ENCODE measurements at regions not wholly inside any gene's neighbourhood (a gene's known extent, or its start where the extent isn't known, plus 50 kb on each side); places are given as distances from the start of the nearest gene placed in this dataset.

GRCh38 chr2:16071039-16071864 is 130.9 kb downstream of the MYCN start:
- no peak overlapping the region for H3K27ac ChIP-seq (replicated peaks)
- no peaks in the 10 kb centered on the region for H3K9me3 ChIP-seq (replicated peaks)
- TF ChIP-seq, protein P1, sequence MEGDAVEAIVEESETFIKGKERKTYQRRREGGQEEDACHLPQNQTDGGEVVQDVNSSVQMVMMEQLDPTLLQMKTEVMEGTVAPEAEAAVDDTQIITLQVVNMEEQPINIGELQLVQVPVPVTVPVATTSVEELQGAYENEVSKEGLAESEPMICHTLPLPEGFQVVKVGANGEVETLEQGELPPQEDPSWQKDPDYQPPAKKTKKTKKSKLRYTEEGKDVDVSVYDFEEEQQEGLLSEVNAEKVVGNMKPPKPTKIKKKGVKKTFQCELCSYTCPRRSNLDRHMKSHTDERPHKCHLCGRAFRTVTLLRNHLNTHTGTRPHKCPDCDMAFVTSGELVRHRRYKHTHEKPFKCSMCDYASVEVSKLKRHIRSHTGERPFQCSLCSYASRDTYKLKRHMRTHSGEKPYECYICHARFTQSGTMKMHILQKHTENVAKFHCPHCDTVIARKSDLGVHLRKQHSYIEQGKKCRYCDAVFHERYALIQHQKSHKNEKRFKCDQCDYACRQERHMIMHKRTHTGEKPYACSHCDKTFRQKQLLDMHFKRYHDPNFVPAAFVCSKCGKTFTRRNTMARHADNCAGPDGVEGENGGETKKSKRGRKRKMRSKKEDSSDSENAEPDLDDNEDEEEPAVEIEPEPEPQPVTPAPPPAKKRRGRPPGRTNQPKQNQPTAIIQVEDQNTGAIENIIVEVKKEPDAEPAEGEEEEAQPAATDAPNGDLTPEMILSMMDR (IDR thresholded peaks at IDR 0.05; ENCODE audit: borderline replicate concordance) = no peak
- H3K27me3 ChIP-seq (ENCODE audit: low read depth) = no peaks in the 10 kb centered on the region
- no peaks in the 10 kb centered on the region for H3K36me3 ChIP-seq
- H3K4me3 ChIP-seq = no peak overlapping the region
- H3K4me1 ChIP-seq = no peaks in the 10 kb centered on the region
- intact Hi-C loops (cut with micrococcal nuclease) = no loop called here
- DNase-seq = no peak

GRCh38 chr2:16070648-16070971 is 130.3 kb downstream of the MYCN start:
- H3K4me1 ChIP-seq = no peaks in the 10 kb centered on the region
- no peak for DNase-seq
- TF ChIP-seq, protein P1 (IDR thresholded peaks at IDR 0.05; ENCODE audit: borderline replicate concordance) = no peak
- no peak overlapping the region for H3K27ac ChIP-seq (replicated peaks)
- intact Hi-C loops (cut with micrococcal nuclease) = no loop called here
- no peaks in the 10 kb centered on the region for H3K9me3 ChIP-seq (replicated peaks)
- no peak overlapping the region for H3K4me3 ChIP-seq
- no peaks in the 10 kb centered on the region for H3K27me3 ChIP-seq (ENCODE audit: low read depth)
- no peaks in the 10 kb centered on the region for H3K36me3 ChIP-seq

GRCh38 chr2:16069933-16070647 is 129.7 kb downstream of the MYCN start:
- Histone ChIP-seq H3K9me3 (replicated peaks) (no peaks in the 10 kb centered on the region), H3K4me1 (no peaks in the 10 kb centered on the region), H3K4me3 (no peak overlapping the region), H3K27ac (replicated peaks) (peak overlapping the region; percentile 27), H3K36me3 (no peaks in the 10 kb centered on the region), H3K27me3 (ENCODE audit: low read depth) (no peaks in the 10 kb centered on the region)
- DNase-seq = no peak
- TF ChIP-seq, protein P1 (IDR thresholded peaks at IDR 0.05; ENCODE audit: borderline replicate concordance) = no peak
- intact Hi-C loops (cut with micrococcal nuclease) = no loop called here

GRCh38 chr2:16069663-16069932 is 129.2 kb downstream of the MYCN start:
- H3K4me3 ChIP-seq = no peak overlapping the region
- no peaks in the 10 kb centered on the region for H3K36me3 ChIP-seq
- TF ChIP-seq, protein P1 (IDR thresholded peaks at IDR 0.05; ENCODE audit: borderline replicate concordance) = no peak
- DNase-seq = no peak
- peak overlapping the region; percentile 27 for H3K27ac ChIP-seq (replicated peaks)
- H3K9me3 ChIP-seq (replicated peaks) = no peaks in the 10 kb centered on the region
- intact Hi-C loops (cut with micrococcal nuclease) = no loop called here
- H3K4me1 ChIP-seq = no peaks in the 10 kb centered on the region
- H3K27me3 ChIP-seq (ENCODE audit: low read depth) = no peaks in the 10 kb centered on the region

DNA sequence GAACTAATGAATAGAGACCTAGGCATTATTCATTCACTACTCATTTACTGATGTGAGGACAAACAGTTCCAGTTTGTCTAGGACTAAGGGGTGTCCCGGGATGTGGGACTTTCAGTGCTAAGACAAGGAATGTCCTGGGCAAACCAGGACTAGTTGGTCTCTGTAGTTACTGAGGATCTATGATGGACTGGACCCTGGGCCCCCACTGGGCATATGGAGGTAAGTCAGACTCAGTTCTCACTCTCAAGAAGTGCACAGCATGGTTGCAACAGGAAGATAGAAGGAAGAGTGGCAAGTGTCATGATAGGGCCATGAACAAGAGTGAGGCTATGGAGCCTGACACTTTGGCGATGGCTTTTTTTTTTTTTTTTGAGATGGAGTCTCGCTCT is 128.2 kb downstream of the MYCN start:
- DNase-seq = no peak
- intact Hi-C loops (cut with micrococcal nuclease) = no loop called here
- Histone ChIP-seq H3K27ac (replicated peaks) (no peak overlapping the region), H3K4me1 (no peaks in the 10 kb centered on the region), H3K4me3 (no peak overlapping the region), H3K27me3 (ENCODE audit: low read depth) (no peaks in the 10 kb centered on the region), H3K36me3 (no peaks in the 10 kb centered on the region), H3K9me3 (replicated peaks) (peaks cover 8% of the 10 kb centered on the region)
- TF ChIP-seq, protein P1 (IDR thresholded peaks at IDR 0.05; ENCODE audit: borderline replicate concordance) = no peak

Data from left ventricle myocardium inferior (tissue), 1 donor.